ENCODE measurements at regions not wholly inside any gene's neighbourhood (a gene's known extent, or its start where the extent isn't known, plus 50 kb on each side); places are given as distances from the start of the nearest gene placed in this dataset.

GRCh38 chr1:34686531-34686930 lies 68.3 kb upstream of the GJB5 start:
- no peaks in the 10 kb centered on the region for H3K36me3 ChIP-seq
- 71% methylated on average over 2 of the region's 2 CpGs for WGBS
- no peak for TF ChIP-seq CTCF (IDR thresholded peaks at IDR 0.05)
- TF ChIP-seq POLR2A (IDR thresholded peaks at IDR 0.05), result no peak
- TF ChIP-seq POLR2AphosphoS5 (IDR thresholded peaks at IDR 0.05), result no peak
- TF ChIP-seq EP300 (IDR thresholded peaks at IDR 0.05), result no peak
- no peak for DNase-seq (ENCODE audit: low spot score in 2 of 2)
- no peak overlapping the region for H3K4me3 ChIP-seq
- no peaks in the 10 kb centered on the region for H3K9me3 ChIP-seq
- peaks cover 27% of the 10 kb centered on the region for H3K27me3 ChIP-seq
- peaks cover 2% of the 10 kb centered on the region for H3K4me1 ChIP-seq
- no peak overlapping the region for H3K27ac ChIP-seq

GRCh38 chr1:34688006-34688741 lies 66.7 kb upstream of the GJB5 start:
- no peak for DNase-seq (ENCODE audit: low spot score in 2 of 2)
- no peak overlapping the region for H3K4me3 ChIP-seq
- WGBS, result 61% methylated on average over 7 of the region's 7 CpGs
- TF ChIP-seq EP300 (IDR thresholded peaks at IDR 0.05) (no peak), CTCF (IDR thresholded peaks at IDR 0.05) (no peak), POLR2A (IDR thresholded peaks at IDR 0.05) (no peak), POLR2AphosphoS5 (IDR thresholded peaks at IDR 0.05) (no peak)
- peaks cover 2% of the 10 kb centered on the region for H3K4me1 ChIP-seq
- H3K9me3 ChIP-seq, result no peaks in the 10 kb centered on the region
- H3K27me3 ChIP-seq, result peaks cover 31% of the 10 kb centered on the region
- no peaks in the 10 kb centered on the region for H3K36me3 ChIP-seq
- no peak overlapping the region for H3K27ac ChIP-seq

GRCh38 chr1:34690269-34690668 lies 64.6 kb upstream of the GJB5 start:
- Histone ChIP-seq H3K4me3 (no peak overlapping the region), H3K9me3 (no peaks in the 10 kb centered on the region), H3K27me3 (peaks cover 28% of the 10 kb centered on the region), H3K4me1 (no peaks in the 10 kb centered on the region), H3K36me3 (no peaks in the 10 kb centered on the region), H3K27ac (no peak overlapping the region)
- TF ChIP-seq CTCF (IDR thresholded peaks at IDR 0.05) (no peak), EP300 (IDR thresholded peaks at IDR 0.05) (no peak), POLR2A (IDR thresholded peaks at IDR 0.05) (no peak), POLR2AphosphoS5 (IDR thresholded peaks at IDR 0.05) (no peak)
- 51% methylated on average over 4 of the region's 4 CpGs for WGBS
- no peak for DNase-seq (ENCODE audit: low spot score in 2 of 2)

GRCh38 chr1:34693081-34693480 lies 61.8 kb upstream of the GJB5 start:
- WGBS, result 94% methylated on average over 2 of the region's 2 CpGs
- no peaks in the 10 kb centered on the region for H3K4me1 ChIP-seq
- H3K36me3 ChIP-seq, result no peaks in the 10 kb centered on the region
- no peak overlapping the region for H3K27ac ChIP-seq
- DNase-seq (ENCODE audit: low spot score in 2 of 2), result no peak
- no peaks in the 10 kb centered on the region for H3K9me3 ChIP-seq
- TF ChIP-seq EP300 (IDR thresholded peaks at IDR 0.05), result no peak
- no peak for TF ChIP-seq CTCF (IDR thresholded peaks at IDR 0.05)
- TF ChIP-seq POLR2AphosphoS5 (IDR thresholded peaks at IDR 0.05), result no peak
- TF ChIP-seq POLR2A (IDR thresholded peaks at IDR 0.05), result no peak
- peaks cover 25% of the 10 kb centered on the region for H3K27me3 ChIP-seq
- no peak overlapping the region for H3K4me3 ChIP-seq

GRCh38 chr1:34694383-34694782 lies 60.5 kb upstream of the GJB5 start:
- WGBS, result 86% methylated on average over 3 of the region's 3 CpGs
- no peak overlapping the region for H3K4me3 ChIP-seq
- H3K27ac ChIP-seq, result no peak overlapping the region
- no peak for DNase-seq (ENCODE audit: low spot score in 2 of 2)
- H3K4me1 ChIP-seq, result no peaks in the 10 kb centered on the region
- no peak for TF ChIP-seq POLR2A (IDR thresholded peaks at IDR 0.05)
- no peaks in the 10 kb centered on the region for H3K36me3 ChIP-seq
- H3K9me3 ChIP-seq, result no peaks in the 10 kb centered on the region
- H3K27me3 ChIP-seq, result peaks cover 14% of the 10 kb centered on the region

- Histone ChIP-seq H3K9me3 (no peaks in the 10 kb centered on the region), H3K27me3 (peaks cover 9% of the 10 kb centered on the region), H3K4me3 (no peak overlapping the region), H3K36me3 (no peaks in the 10 kb centered on the region), H3K4me1 (no peaks in the 10 kb centered on the region), H3K27ac (no peak overlapping the region)
- WGBS, result 79% methylated on average over 7 of the region's 7 CpGs
- DNase-seq (ENCODE audit: low spot score in 2 of 2), result no peak
- TF ChIP-seq CTCF (IDR thresholded peaks at IDR 0.05) (no peak), EP300 (IDR thresholded peaks at IDR 0.05) (no peak)
These were observed 59.3 kb upstream of the GJB5 start for GRCh38 chr1:34695580-34695979.
